Heart left ventricle (tissue), 16 donors: ENCODE measurements at regions not wholly inside any gene's neighbourhood (a gene's known extent, or its start where the extent isn't known, plus 50 kb on each side); places are given as distances from the start of the nearest gene placed in this dataset.

Experiments
- ATAC-seq, 4 donors: fragments of 200-7000 bp; cut with Tn5 transposase; one replicate each; pipeline ENCODE4 v1.9.1; 2020 to 2022; ENCODE audit warnings: moderate library complexity in 4 of 4, mild to moderate bottlenecking in 3 of 4, moderate number of reproducible peaks in 1 of 4
- DNase-seq, 5 donors: peaks; one replicate each; pipeline ENCODE4 v3.0.0-alpha.2; 2020
- H3K27ac ChIP-seq, 12 donors: fragments of 200-600 bp; sonication (generic) in 4 of 12; one replicate each; pipeline versions ENCODE4 v1.5.0 to v1.8.0; 2016 to 2022; ENCODE audit warnings: mild to moderate bottlenecking in 2 of 12
- H3K27me3 ChIP-seq, 9 donors: fragments of 200-600 bp; sonication (generic) in 2 of 9; one replicate each; pipeline versions ENCODE4 v1.5.1 to v1.8.0; 2016 to 2022; ENCODE audit warnings: mild to moderate bottlenecking in 3 of 9
- H3K36me3 ChIP-seq, 9 donors: fragments of 200-600 bp; sonication (generic) in 2 of 9; one replicate each; pipeline versions ENCODE4 v1.5.0 to v1.8.0; 2018 to 2022; ENCODE audit warnings: mild to moderate bottlenecking in 2 of 9
- H3K4me1 ChIP-seq, 12 donors: fragments of 200-600 bp; sonication (generic) in 4 of 12; one replicate each; pipeline versions ENCODE4 v1.5.0 to v1.8.0; 2016 to 2022; ENCODE audit warnings: mild to moderate bottlenecking in 3 of 12
- H3K4me3 ChIP-seq, 12 donors: fragments of 200-600 bp; sonication (generic) in 4 of 12; one replicate each; pipeline versions ENCODE4 v1.5.0 to v1.8.0; 2017 to 2022; ENCODE audit warnings: mild to moderate bottlenecking in 9 of 12, moderate library complexity in 4 of 12
- H3K9me3 ChIP-seq, 12 donors: fragments of 200-600 bp; sonication (generic) in 4 of 12; one replicate each; pipeline versions ENCODE4 v1.5.0 to v1.8.0; 2016 to 2022; ENCODE audit warnings: mild to moderate bottlenecking in 1 of 12
- CTCF ChIP-seq, 12 donors: fragments of 200-600 bp; sonication (generic) in 4 of 12; IDR thresholded peaks; one replicate each; pipeline versions ENCODE4 v1.5.0 to v1.8.0; 2018 to 2022; ENCODE audit warnings: antibody characterized with exemption in 12 of 12, mild to moderate bottlenecking in 5 of 12
- POLR2A ChIP-seq, 2 donors: fragments of 450-650 bp; IDR thresholded peaks; one replicate each; pipeline ENCODE4 v1.6.1; 2017; ENCODE audit warnings: antibody characterized with exemption in 2 of 2, mild to moderate bottlenecking in 2 of 2, moderate library complexity in 2 of 2
- WGBS, 4 donors: extraction: QIAGEN DNeasy Blood & Tissue Kit in 2 of 4; methylation state at CpG; one replicate each; pipeline versions ENCODE4 v1.1.5 to v1.1.7; 2013 to 2018; 5-methylcytosine and 5-hydroxymethylcytosine counted together
- intact Hi-C, 10 donors: fragments of 100-400 bp; cut with DNase I; formaldehyde crosslinking; loops; one replicate each; pipeline versions ENCODE4 v1.11.1 to v1.14.2; 2022
- donor health status: ischemic (EF 13 %, LVEDD 7.1; RV severe dilation, severe dysfunction).
- donor health status: healthy with polysubstance abuse.
- donor health status: DM: no; HTN: yes; CAD: no.
- donor health status: DM: no; HTN: no; CAD: no.
- donor health status: ischemic (EF 25% LVEDD 6.9; RV normal size, moderate dysfunction).
- donor health status: ischemic (EF 25% LVEDD 5.7; RV mildly dilated, moderate dysfunction).
- donor health status: healthy.
- donor health status: DM: yes; HTN: yes; CAD: no.
- donor health status: ischemic (EF 35%, LVEDD 5.7; RV mildly dilated, moderate dysfunction).
- donor health status: nonischemic (EF 11% LVEDD 7.7; RV severe dilation, severe dysfunction).
- donor health status: DM: yes; HTN: yes; CAD: no.
- donor health status: PGD.
- donor health status: ischemic (EF 29% LVEDD 5.4; RV normal size, mild dysfunction).
- donor health status: nonischemic (EF 23%, LVEDD 6.1; RV moderate dilation, normal function).

GRCh38 chr9:71620331-71620730 is 148.0 kb downstream of the CEMIP2 start:
- DNase-seq, result no peak
- Histone ChIP-seq H3K4me3 (no peak overlapping the region), H3K9me3 (peaks cover 0 to 12% (median 0%) of the 10 kb centered on the region in 12 donors), H3K36me3 (no peaks in the 10 kb centered on the region), H3K4me1 (no peaks in the 10 kb centered on the region), H3K27me3 (no peaks in the 10 kb centered on the region), H3K27ac (no peak overlapping the region)
- no peak for TF ChIP-seq CTCF (IDR thresholded peaks at IDR 0.05)
- no peak for TF ChIP-seq POLR2A (IDR thresholded peaks at IDR 0.05)
- WGBS, 4 donors, result 85 to 87% (median 86%) methylated on average over 2 of the region's 2 CpGs
- no peak for ATAC-seq
- intact Hi-C loops, result loop anchor here in 1 of 10 donors (10.0 kb wide), 1 partner anchor 54 kb away; no protein-coding TSS in a partner anchor

DNA sequence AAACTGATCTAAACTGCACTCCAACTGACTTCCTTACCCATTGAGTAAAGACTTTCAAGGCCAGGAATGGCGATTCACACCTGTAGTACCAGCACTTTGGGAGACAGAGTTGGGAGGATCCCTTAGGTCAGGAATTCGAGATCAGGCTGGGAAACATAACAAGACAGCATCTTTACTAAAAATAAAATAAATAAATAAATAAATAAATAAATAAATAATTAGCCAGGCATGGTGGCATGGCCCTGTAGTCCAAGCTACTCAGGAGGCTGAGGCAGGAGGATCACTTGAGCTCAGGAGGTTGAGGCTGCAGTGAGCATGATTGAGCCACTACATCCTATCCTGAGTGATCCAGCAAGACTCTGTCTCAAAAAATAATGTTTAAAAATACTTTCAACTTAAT is 148.4 kb downstream of the CEMIP2 start:
- no peak for TF ChIP-seq POLR2A (IDR thresholded peaks at IDR 0.05)
- no peak for TF ChIP-seq CTCF (IDR thresholded peaks at IDR 0.05)
- WGBS, 4 donors, result 93 to 97% (median 94%) methylated on average over 2 of the region's 2 CpGs
- Histone ChIP-seq H3K4me1 (no peaks in the 10 kb centered on the region), H3K27ac (no peak overlapping the region), H3K4me3 (no peak overlapping the region), H3K27me3 (no peaks in the 10 kb centered on the region), H3K36me3 (no peaks in the 10 kb centered on the region), H3K9me3 (peaks cover 0 to 12% (median 0%) of the 10 kb centered on the region in 12 donors)
- DNase-seq (no peak), ATAC-seq (no peak)
- intact Hi-C loops, result loop anchor here in 2 of 10 donors (5.0 to 10.0 kb wide), 2 partner anchors 55 to 147 kb away; partner anchors contain the start of gene CEMIP2 (in 1 of the 2)

DNA sequence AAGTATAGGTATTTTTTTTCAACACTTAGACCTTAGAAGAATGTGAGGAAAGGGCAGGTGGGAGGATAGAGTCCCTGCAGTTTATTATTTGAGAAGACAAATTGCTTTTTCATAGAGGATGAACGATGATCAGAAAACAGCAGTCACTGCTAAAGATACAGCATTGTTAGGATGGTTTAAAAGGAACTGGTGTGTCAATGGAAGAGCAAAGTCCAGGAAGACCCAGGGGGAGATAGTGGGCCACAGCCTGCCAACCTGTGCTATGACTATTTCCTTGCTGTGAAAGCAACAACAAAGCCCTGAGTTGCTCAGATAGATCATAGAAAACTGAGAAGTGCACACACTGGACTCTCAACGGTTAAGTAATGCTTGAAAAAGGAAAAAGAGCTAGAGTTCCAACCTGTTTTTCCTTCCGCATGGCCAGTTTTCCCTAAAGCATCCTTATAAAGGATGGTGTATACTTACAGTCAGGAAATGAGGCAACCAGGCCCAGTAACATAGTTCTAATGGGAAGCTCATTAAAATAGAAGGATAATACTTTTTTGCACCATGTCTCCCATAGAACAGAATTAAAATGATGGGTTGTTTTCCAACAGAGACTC is 153.8 kb downstream of the CEMIP2 start:
- no peak overlapping the region for H3K27ac ChIP-seq
- no peak for ATAC-seq
- intact Hi-C loops, result loop anchor here in 2 of 10 donors (5.0 kb wide), 2 partner anchors 98 to 153 kb away; partner anchors contain the start of gene CEMIP2 (in 1 of the 2)
- H3K4me3 ChIP-seq, result no peak overlapping the region
- 68 to 78% (median 74%) methylated on average over 3 of the region's 3 CpGs for WGBS, 4 donors
- TF ChIP-seq POLR2A (IDR thresholded peaks at IDR 0.05) (no peak), CTCF (IDR thresholded peaks at IDR 0.05) (no peak)
- DNase-seq, result no peak
- no peaks in the 10 kb centered on the region for H3K27me3 ChIP-seq
- H3K9me3 ChIP-seq, result peaks cover 0 to 28% (median 5%) of the 10 kb centered on the region in 12 donors
- no peaks in the 10 kb centered on the region for H3K4me1 ChIP-seq
- H3K36me3 ChIP-seq, result no peaks in the 10 kb centered on the region

GRCh38 chr9:71612889-71613288 is 155.4 kb downstream of the CEMIP2 start:
- Histone ChIP-seq H3K4me1 (no peaks in the 10 kb centered on the region), H3K9me3 (peaks cover 0 to 25% (median 4%) of the 10 kb centered on the region in 12 donors), H3K27ac (no peak overlapping the region), H3K36me3 (no peaks in the 10 kb centered on the region), H3K4me3 (no peak overlapping the region), H3K27me3 (no peaks in the 10 kb centered on the region)
- 72 to 82% (median 77%) methylated on average over 2 of the region's 2 CpGs for WGBS, 4 donors
- intact Hi-C loops, result loop anchor here in 1 of 10 donors (5.0 kb wide), 1 partner anchor 99 kb away; no protein-coding TSS in a partner anchor
- DNase-seq, result no peak
- TF ChIP-seq CTCF (IDR thresholded peaks at IDR 0.05) (no peak), POLR2A (IDR thresholded peaks at IDR 0.05) (no peak)
- ATAC-seq, result no peak
